Fibroblast of lung (primary cell): ENCODE measurements at regions not wholly inside any gene's neighbourhood (a gene's known extent, or its start where the extent isn't known, plus 50 kb on each side); places are given as distances from the start of the nearest gene placed in this dataset.
A peak's percentile ranks its signal among the peaks of the same experiment; 100 is the strongest.

Experiments
- DNase-seq, 2 donors: peaks; one replicate each; pipeline versions ENCODE4 v3.0.0 to v3.0.0-alpha.2; 2010; ENCODE audit warnings: low read depth in 2 of 2
- H2AFZ ChIP-seq: 2 replicates; pipeline ENCODE4 v1.5.1; 2012; ENCODE audit warnings: low read length, control low read depth, inconsistent platforms
- H3K27ac ChIP-seq: 2 replicates; pipeline ENCODE4 v1.5.1; 2011; ENCODE audit warnings: low read length, control low read depth; ENCODE audit not compliant: insufficient read depth
- H3K27me3 ChIP-seq: 2 replicates; pipeline ENCODE4 v1.5.1; 2011; ENCODE audit warnings: mild to moderate bottlenecking, low read length; ENCODE audit not compliant: control insufficient read depth, insufficient read depth
- H3K36me3 ChIP-seq: 2 replicates; pipeline ENCODE4 v1.5.1; 2011; ENCODE audit warnings: low read length; ENCODE audit not compliant: control insufficient read depth, insufficient read depth
- H3K4me1 ChIP-seq: 2 replicates; pipeline ENCODE4 v1.5.1; 2011; ENCODE audit warnings: low read length; ENCODE audit not compliant: control insufficient read depth, insufficient read depth; ENCODE audit errors: extremely low read depth
- H3K4me2 ChIP-seq: 2 replicates; pipeline ENCODE4 v1.5.1; 2011; ENCODE audit warnings: low read length, control low read depth; ENCODE audit not compliant: insufficient read depth; ENCODE audit errors: extremely low read depth
- H3K4me3 ChIP-seq, 4 experiments: fragments of 200-600 bp in 1 of 4; sonication (generic) in 1 of 4; replicated peaks in 1 of 4; 2 replicates each; pipeline ENCODE4 v1.5.1; 2011 to 2016; ENCODE audit warnings: low read length in 4 of 4, low read depth in 3 of 4, mild to moderate bottlenecking in 3 of 4, control low read depth in 2 of 4, inconsistent platforms in 1 of 4, mixed read lengths in 1 of 4; ENCODE audit not compliant: insufficient read depth in 1 of 4; ENCODE audit errors: control extremely low read depth in 1 of 4
- H3K79me2 ChIP-seq: 2 replicates; pipeline ENCODE4 v1.5.1; 2012; ENCODE audit warnings: mild to moderate bottlenecking, low read length, inconsistent platforms; ENCODE audit not compliant: control insufficient read depth, insufficient read depth
- H3K9ac ChIP-seq: 2 replicates; pipeline ENCODE4 v1.5.1; 2011; ENCODE audit warnings: mild to moderate bottlenecking, low read length, control low read depth; ENCODE audit not compliant: insufficient read depth
- H3K9me3 ChIP-seq: 2 replicates; pipeline ENCODE4 v1.5.1; 2012; ENCODE audit warnings: low read depth, low read length; ENCODE audit not compliant: control insufficient read depth, insufficient read depth
- H4K20me1 ChIP-seq: 2 replicates; pipeline ENCODE4 v1.5.1; 2011; ENCODE audit warnings: low read length; ENCODE audit not compliant: control insufficient read depth, insufficient read depth; ENCODE audit errors: extremely low read depth
- EZH2 ChIP-seq: IDR thresholded peaks from 2 replicates; pipeline ENCODE4 v1.5.1; 2012; ENCODE audit warnings: low read length, control low read depth, mild to moderate bottlenecking; ENCODE audit errors: missing control alignments
- TF ChIP-seq, protein P1 (sequence below), 2 donors: IDR thresholded peaks in 1 of 2; conservative IDR thresholded peaks in 1 of 2; 1 replicate in 1 of 2; 2 replicates in 1 of 2; pipeline ENCODE4 v1.5.1; 2011 to 2012; ENCODE audit warnings: low read length in 2 of 2, control low read depth in 1 of 2, inconsistent platforms in 1 of 2, low read depth in 1 of 2, mild to moderate bottlenecking in 1 of 2

DNA sequence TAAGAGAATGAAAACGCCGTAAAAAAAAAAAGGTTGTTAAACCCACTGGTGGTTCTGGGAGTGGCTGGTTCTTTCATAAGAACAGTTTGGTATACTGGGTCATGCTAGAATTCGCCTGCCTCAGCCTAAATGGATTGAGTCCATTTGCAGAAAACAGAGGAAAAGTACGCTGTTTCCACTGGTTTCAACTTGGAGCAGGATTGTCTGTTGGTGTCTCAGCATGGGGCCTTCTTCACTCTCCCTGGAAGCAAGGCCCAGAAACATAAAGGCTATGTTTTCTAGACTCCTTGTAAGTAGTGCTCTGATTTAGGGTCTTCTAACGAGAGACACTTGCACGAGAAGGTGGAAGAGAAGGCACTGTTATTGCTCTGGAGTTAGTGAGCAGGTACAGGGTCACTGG lies 116.9 kb upstream of the MTAP start:
- Histone ChIP-seq H2AFZ (no peak overlapping the region), H3K9ac (no peak overlapping the region), H3K4me1 (peaks cover 29% of the 10 kb centered on the region), H3K27ac (peak overlapping the region; percentile 11), H4K20me1 (no peaks in the 10 kb centered on the region), H3K4me2 (peak overlapping the region; percentile 11), H3K79me2 (no peaks in the 10 kb centered on the region), H3K9me3 (no peaks in the 10 kb centered on the region), H3K27me3 (no peaks in the 10 kb centered on the region), H3K36me3 (no peaks in the 10 kb centered on the region), H3K4me3 (no peak overlapping the region)
- TF ChIP-seq EZH2, result no peak
- TF ChIP-seq, protein P1, sequence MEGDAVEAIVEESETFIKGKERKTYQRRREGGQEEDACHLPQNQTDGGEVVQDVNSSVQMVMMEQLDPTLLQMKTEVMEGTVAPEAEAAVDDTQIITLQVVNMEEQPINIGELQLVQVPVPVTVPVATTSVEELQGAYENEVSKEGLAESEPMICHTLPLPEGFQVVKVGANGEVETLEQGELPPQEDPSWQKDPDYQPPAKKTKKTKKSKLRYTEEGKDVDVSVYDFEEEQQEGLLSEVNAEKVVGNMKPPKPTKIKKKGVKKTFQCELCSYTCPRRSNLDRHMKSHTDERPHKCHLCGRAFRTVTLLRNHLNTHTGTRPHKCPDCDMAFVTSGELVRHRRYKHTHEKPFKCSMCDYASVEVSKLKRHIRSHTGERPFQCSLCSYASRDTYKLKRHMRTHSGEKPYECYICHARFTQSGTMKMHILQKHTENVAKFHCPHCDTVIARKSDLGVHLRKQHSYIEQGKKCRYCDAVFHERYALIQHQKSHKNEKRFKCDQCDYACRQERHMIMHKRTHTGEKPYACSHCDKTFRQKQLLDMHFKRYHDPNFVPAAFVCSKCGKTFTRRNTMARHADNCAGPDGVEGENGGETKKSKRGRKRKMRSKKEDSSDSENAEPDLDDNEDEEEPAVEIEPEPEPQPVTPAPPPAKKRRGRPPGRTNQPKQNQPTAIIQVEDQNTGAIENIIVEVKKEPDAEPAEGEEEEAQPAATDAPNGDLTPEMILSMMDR (conservative IDR thresholded peaks at IDR 0.05 in 1 of 2, IDR thresholded peaks at IDR 0.05 in 1 of 2; ENCODE audit: low read depth in 1 of 2, low read length in 2 of 2), result no peak
- DNase-seq, result peak in 1 of 2 donors; percentile 50

DNA sequence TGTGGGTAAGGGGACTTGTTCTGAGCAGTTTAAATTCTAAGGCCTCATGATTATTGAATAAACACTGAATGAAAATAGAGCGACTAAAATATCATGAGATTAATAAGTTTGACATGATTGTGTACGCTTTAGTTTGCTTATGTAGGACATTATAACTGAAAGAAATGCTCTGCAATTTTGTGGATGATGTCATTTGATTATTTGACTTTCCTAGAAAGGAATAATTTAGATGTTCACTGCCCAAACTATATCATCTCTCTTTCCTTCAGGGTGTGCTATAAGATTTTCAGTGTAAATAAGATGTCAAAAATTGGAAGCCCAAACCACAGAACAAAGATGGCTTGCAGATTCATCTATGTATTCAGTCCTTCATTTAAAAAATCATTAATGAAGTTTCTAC lies 115.7 kb upstream of the MTAP start:
- no peaks in the 10 kb centered on the region for H3K27me3 ChIP-seq
- peak; percentile 47 to 81 for DNase-seq
- TF ChIP-seq EZH2, result no peak
- TF ChIP-seq, protein P1 (conservative IDR thresholded peaks at IDR 0.05 in 1 of 2, IDR thresholded peaks at IDR 0.05 in 1 of 2; ENCODE audit: low read depth in 1 of 2, low read length in 2 of 2), result no peak
- H3K4me3 ChIP-seq, result no peak overlapping the region
- no peaks in the 10 kb centered on the region for H3K36me3 ChIP-seq
- H3K27ac ChIP-seq, result no peak overlapping the region
- no peak overlapping the region for H3K9ac ChIP-seq
- H3K4me1 ChIP-seq, result peaks cover 27% of the 10 kb centered on the region
- H3K9me3 ChIP-seq, result no peaks in the 10 kb centered on the region
- H2AFZ ChIP-seq, result no peak overlapping the region
- no peak overlapping the region for H3K4me2 ChIP-seq
- no peaks in the 10 kb centered on the region for H3K79me2 ChIP-seq
- no peaks in the 10 kb centered on the region for H4K20me1 ChIP-seq

DNA sequence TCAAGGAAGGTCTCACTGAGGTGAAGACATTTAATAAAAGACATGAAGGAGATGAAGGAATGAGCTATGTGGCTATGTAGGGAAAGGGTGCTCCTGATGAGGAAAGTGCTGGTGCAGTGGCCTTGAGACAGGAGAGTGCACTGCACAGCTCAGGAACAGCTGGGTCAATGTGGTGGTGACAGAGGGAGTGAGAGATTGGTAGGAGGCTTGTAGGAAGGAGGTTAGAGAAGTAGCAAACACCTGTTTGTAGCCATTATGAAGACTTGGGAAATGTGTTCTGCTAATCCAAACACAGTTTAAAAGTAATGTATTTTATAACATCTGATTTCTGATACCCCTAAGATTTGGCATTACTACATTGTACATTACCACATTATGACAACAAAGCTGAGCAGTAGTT lies 115.1 kb upstream of the MTAP start:
- Histone ChIP-seq H4K20me1 (no peaks in the 10 kb centered on the region), H3K27ac (no peak overlapping the region), H3K9ac (no peak overlapping the region), H3K27me3 (no peaks in the 10 kb centered on the region), H3K4me2 (no peak overlapping the region), H3K9me3 (no peaks in the 10 kb centered on the region), H3K36me3 (no peaks in the 10 kb centered on the region), H2AFZ (no peak overlapping the region), H3K4me1 (peaks cover 25% of the 10 kb centered on the region), H3K4me3 (no peak overlapping the region), H3K79me2 (no peaks in the 10 kb centered on the region)
- DNase-seq, result no peak
- TF ChIP-seq, protein P1 (conservative IDR thresholded peaks at IDR 0.05 in 1 of 2, IDR thresholded peaks at IDR 0.05 in 1 of 2; ENCODE audit: low read depth in 1 of 2, low read length in 2 of 2), result no peak
- TF ChIP-seq EZH2, result no peak
